ENCODE measurements at regions not wholly inside any gene's neighbourhood (a gene's known extent, or its start where the extent isn't known, plus 50 kb on each side); places are given as distances from the start of the nearest gene placed in this dataset.

- Mint-ChIP-seq H3K9me3 (ENCODE audit: unreplicated experiment) (no peaks in the 10 kb centered on the region), H3K36me3 (ENCODE audit: low read depth, unreplicated experiment) (no peaks in the 10 kb centered on the region), H3K27me3 (ENCODE audit: low read depth, unreplicated experiment) (no peaks in the 10 kb centered on the region), H3K4me1 (ENCODE audit: low read depth, unreplicated experiment) (peaks cover 7% of the 10 kb centered on the region), H3K4me3 (ENCODE audit: unreplicated experiment) (no peak overlapping the region), H3K27ac (ENCODE audit: unreplicated experiment) (no peak overlapping the region)
- Histone ChIP-seq H3K36me3 (ENCODE audit: insufficient read depth, low read length) (no peaks in the 10 kb centered on the region), H3K9me3 (ENCODE audit: insufficient read depth, low read depth, low read length) (no peaks in the 10 kb centered on the region), H4K20me1 (ENCODE audit: insufficient read depth, low read length) (no peaks in the 10 kb centered on the region), H3K79me2 (ENCODE audit: insufficient read depth, low read length) (no peaks in the 10 kb centered on the region), H3K4me3 (ENCODE audit: insufficient read depth, low read depth, low read length) (no peak overlapping the region), H3K4me2 (ENCODE audit: low read length) (no peak overlapping the region), H3K27me3 (ENCODE audit: insufficient read depth, low read length) (no peaks in the 10 kb centered on the region), H3K27ac (ENCODE audit: low read depth, low read length) (no peak overlapping the region), H2AFZ (ENCODE audit: low read depth, low read length) (no peak overlapping the region), H3K4me1 (ENCODE audit: insufficient read depth, low read length) (no peaks in the 10 kb centered on the region), H3K9ac (ENCODE audit: low read length) (no peak overlapping the region)
- TF ChIP-seq EZH2 (IDR thresholded peaks at IDR 0.05; ENCODE audit: insufficient read depth, low read length), result no peak
- TF ChIP-seq CTCF (IDR thresholded peaks at IDR 0.05; ENCODE audit: insufficient read depth, low read depth, low read length), result no peak
- no peak for DNase-seq (ENCODE audit: low read depth)
- FAIRE-seq, result no peak
These were observed 466.5 kb upstream of the GJE1 start for GRCh38 chr6:141666187-141666586.

- H3K4me3 ChIP-seq (ENCODE audit: insufficient read depth, low read depth, low read length), result no peak overlapping the region
- Mint-ChIP-seq H3K27me3 (ENCODE audit: low read depth, unreplicated experiment) (no peaks in the 10 kb centered on the region), H3K27ac (ENCODE audit: unreplicated experiment) (no peak overlapping the region), H3K4me1 (ENCODE audit: low read depth, unreplicated experiment) (peaks cover 7% of the 10 kb centered on the region), H3K9me3 (ENCODE audit: unreplicated experiment) (no peaks in the 10 kb centered on the region), H3K4me3 (ENCODE audit: unreplicated experiment) (no peak overlapping the region), H3K36me3 (ENCODE audit: low read depth, unreplicated experiment) (no peaks in the 10 kb centered on the region)
- no peak for TF ChIP-seq CTCF (IDR thresholded peaks at IDR 0.05; ENCODE audit: insufficient read depth, low read depth, low read length)
- no peak overlapping the region for H2AFZ ChIP-seq (ENCODE audit: low read depth, low read length)
- no peak overlapping the region for H3K4me2 ChIP-seq (ENCODE audit: low read length)
- no peaks in the 10 kb centered on the region for H4K20me1 ChIP-seq (ENCODE audit: insufficient read depth, low read length)
- DNase-seq (ENCODE audit: low read depth) (no peak), FAIRE-seq (no peak)
- H3K4me1 ChIP-seq (ENCODE audit: insufficient read depth, low read length), result no peaks in the 10 kb centered on the region
- H3K79me2 ChIP-seq (ENCODE audit: insufficient read depth, low read length), result no peaks in the 10 kb centered on the region
- no peaks in the 10 kb centered on the region for H3K36me3 ChIP-seq (ENCODE audit: insufficient read depth, low read length)
- no peak overlapping the region for H3K9ac ChIP-seq (ENCODE audit: low read length)
- no peak overlapping the region for H3K27ac ChIP-seq (ENCODE audit: low read depth, low read length)
- no peaks in the 10 kb centered on the region for H3K27me3 ChIP-seq (ENCODE audit: insufficient read depth, low read length)
- no peaks in the 10 kb centered on the region for H3K9me3 ChIP-seq (ENCODE audit: insufficient read depth, low read depth, low read length)
These were observed 468.0 kb upstream of the GJE1 start for GRCh38 chr6:141664744-141665143.

- DNase-seq (ENCODE audit: low read depth) (no peak), FAIRE-seq (no peak)
- no peaks in the 10 kb centered on the region for H3K27me3 Mint-ChIP-seq (ENCODE audit: low read depth, unreplicated experiment)
- Histone ChIP-seq H3K9me3 (ENCODE audit: insufficient read depth, low read depth, low read length) (no peaks in the 10 kb centered on the region), H2AFZ (ENCODE audit: low read depth, low read length) (no peak overlapping the region), H3K9ac (ENCODE audit: low read length) (no peak overlapping the region), H4K20me1 (ENCODE audit: insufficient read depth, low read length) (no peaks in the 10 kb centered on the region), H3K27me3 (ENCODE audit: insufficient read depth, low read length) (no peaks in the 10 kb centered on the region), H3K4me2 (ENCODE audit: low read length) (no peak overlapping the region), H3K4me3 (ENCODE audit: insufficient read depth, low read depth, low read length) (no peak overlapping the region), H3K4me1 (ENCODE audit: insufficient read depth, low read length) (no peaks in the 10 kb centered on the region), H3K36me3 (ENCODE audit: insufficient read depth, low read length) (no peaks in the 10 kb centered on the region), H3K79me2 (ENCODE audit: insufficient read depth, low read length) (no peaks in the 10 kb centered on the region), H3K27ac (ENCODE audit: low read depth, low read length) (no peak overlapping the region)
- no peak overlapping the region for H3K4me3 Mint-ChIP-seq (ENCODE audit: unreplicated experiment)
- no peaks in the 10 kb centered on the region for H3K36me3 Mint-ChIP-seq (ENCODE audit: low read depth, unreplicated experiment)
- no peaks in the 10 kb centered on the region for H3K9me3 Mint-ChIP-seq (ENCODE audit: unreplicated experiment)
- H3K4me1 Mint-ChIP-seq (ENCODE audit: low read depth, unreplicated experiment), result no peaks in the 10 kb centered on the region
- no peak for TF ChIP-seq CTCF (IDR thresholded peaks at IDR 0.05; ENCODE audit: insufficient read depth, low read depth, low read length)
- TF ChIP-seq EZH2 (IDR thresholded peaks at IDR 0.05; ENCODE audit: insufficient read depth, low read length), result no peak
- no peak overlapping the region for H3K27ac Mint-ChIP-seq (ENCODE audit: unreplicated experiment)
These were observed 473.1 kb upstream of the GJE1 start for GRCh38 chr6:141659582-141659981.
